Mesothelial cell of epicardium (in vitro differentiated cells): ENCODE measurements at regions not wholly inside any gene's neighbourhood (a gene's known extent, or its start where the extent isn't known, plus 50 kb on each side); places are given as distances from the start of the nearest gene placed in this dataset.

Experiments used
- DNase-seq, 2 experiments: peaks; one replicate each; pipeline ENCODE4 v3.0.0; 2021; ENCODE audit warnings: low spot score in 2 of 2; ENCODE audit not compliant: unreplicated experiment in 2 of 2
- H3K27ac Mint-ChIP-seq: 2 replicates; pipeline ENCODE4 v1.8.0; 2021; ENCODE audit warnings: mixed read lengths
- H3K27me3 Mint-ChIP-seq: 2 replicates; pipeline ENCODE4 v1.8.0; 2021; ENCODE audit warnings: low read depth, mixed read lengths
- H3K36me3 Mint-ChIP-seq: 2 replicates; pipeline ENCODE4 v1.8.0; 2021; ENCODE audit warnings: mixed read lengths
- H3K4me1 Mint-ChIP-seq: 2 replicates; pipeline ENCODE4 v1.8.0; 2021; ENCODE audit warnings: mixed read lengths
- H3K4me3 Mint-ChIP-seq: 2 replicates; pipeline ENCODE4 v1.8.0; 2021; ENCODE audit warnings: mild to moderate bottlenecking, moderate library complexity, mixed read lengths
- H3K9me3 Mint-ChIP-seq: 2 replicates; pipeline ENCODE4 v1.8.0; 2021; ENCODE audit warnings: mixed read lengths
- CTCF ChIP-seq: fragments of 200-600 bp; sonication (generic); IDR thresholded peaks from one replicate; pipeline ENCODE4 v1.5.0; 2021; ENCODE audit warnings: antibody characterized with exemption; ENCODE audit not compliant: unreplicated experiment

DNA sequence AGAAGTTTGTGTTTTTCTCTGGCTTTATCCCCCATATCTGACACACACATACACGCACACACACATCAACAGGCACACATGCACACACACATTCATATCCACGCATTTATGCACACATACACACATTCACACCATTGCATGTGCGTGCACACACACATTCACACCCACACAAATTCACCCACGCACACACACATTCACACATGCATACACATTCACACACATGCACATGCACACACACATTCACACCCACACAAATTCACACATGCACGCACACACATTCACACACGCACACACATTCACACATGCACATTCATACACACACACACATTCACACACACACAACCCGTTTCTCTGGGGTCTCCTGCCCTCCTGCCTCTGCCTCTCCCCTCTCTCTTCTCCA, 264.2 kb downstream of the BCL11B start:
- Mint-ChIP-seq H3K4me3 (no peak overlapping the region), H3K27ac (no peak overlapping the region), H3K4me1 (peaks cover 3% of the 10 kb centered on the region), H3K36me3 (no peaks in the 10 kb centered on the region), H3K9me3 (no peaks in the 10 kb centered on the region), H3K27me3 (no peaks in the 10 kb centered on the region)
- TF ChIP-seq CTCF: no peak
- DNase-seq: no peak

GRCh38 chr14:99009871-99010270, 262.1 kb downstream of the BCL11B start:
- no peaks in the 10 kb centered on the region for H3K27me3 Mint-ChIP-seq

GRCh38 chr14:99011385-99011784, 260.6 kb downstream of the BCL11B start:
- H3K4me1 Mint-ChIP-seq: no peaks in the 10 kb centered on the region
- no peak for DNase-seq
- no peak for TF ChIP-seq CTCF
- H3K27me3 Mint-ChIP-seq: no peaks in the 10 kb centered on the region
- no peaks in the 10 kb centered on the region for H3K36me3 Mint-ChIP-seq
- no peak overlapping the region for H3K4me3 Mint-ChIP-seq
- H3K27ac Mint-ChIP-seq: no peak overlapping the region
- H3K9me3 Mint-ChIP-seq: no peaks in the 10 kb centered on the region

More at GRCh38 chr14:99009871-99010270, 262.1 kb downstream of the BCL11B start:
- no peak for TF ChIP-seq CTCF
- H3K4me3 Mint-ChIP-seq: no peak overlapping the region
- no peaks in the 10 kb centered on the region for H3K36me3 Mint-ChIP-seq
- H3K4me1 Mint-ChIP-seq: no peaks in the 10 kb centered on the region
- no peaks in the 10 kb centered on the region for H3K9me3 Mint-ChIP-seq
- no peak for DNase-seq
- no peak overlapping the region for H3K27ac Mint-ChIP-seq

GRCh38 chr14:99012703-99013102, 259.3 kb downstream of the BCL11B start:
- H3K36me3 Mint-ChIP-seq: no peaks in the 10 kb centered on the region
- no peak for TF ChIP-seq CTCF
- no peaks in the 10 kb centered on the region for H3K4me1 Mint-ChIP-seq
- H3K9me3 Mint-ChIP-seq: no peaks in the 10 kb centered on the region
- no peak for DNase-seq
- no peak overlapping the region for H3K27ac Mint-ChIP-seq
- H3K4me3 Mint-ChIP-seq: no peak overlapping the region
- H3K27me3 Mint-ChIP-seq: no peaks in the 10 kb centered on the region

DNA sequence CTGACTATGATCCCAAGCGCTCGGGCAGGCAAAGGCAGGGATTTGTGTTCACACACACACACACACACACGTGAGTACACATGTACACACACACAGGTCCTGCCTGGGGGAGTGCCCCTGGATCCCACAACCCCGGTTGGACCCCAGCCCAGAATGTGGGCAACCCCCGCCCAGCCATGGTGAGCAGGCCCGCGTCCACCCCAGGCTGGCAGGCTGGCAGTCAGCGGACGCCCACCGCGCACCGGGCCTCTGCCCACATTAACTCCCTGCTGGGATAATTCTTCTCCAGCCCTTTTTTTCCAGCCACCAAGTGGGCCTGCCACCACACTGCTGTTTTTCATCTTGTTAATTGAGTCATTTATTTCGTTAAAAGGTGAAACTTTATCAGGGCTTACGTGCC, 256.2 kb downstream of the BCL11B start:
- Mint-ChIP-seq H3K4me1 (no peaks in the 10 kb centered on the region), H3K27ac (no peak overlapping the region), H3K9me3 (peaks cover 21% of the 10 kb centered on the region), H3K27me3 (no peaks in the 10 kb centered on the region), H3K4me3 (no peak overlapping the region), H3K36me3 (no peaks in the 10 kb centered on the region)
- TF ChIP-seq CTCF: no peak
- no peak for DNase-seq

- no peaks in the 10 kb centered on the region for H3K4me1 Mint-ChIP-seq
- DNase-seq: no peak
- H3K36me3 Mint-ChIP-seq: no peaks in the 10 kb centered on the region
- TF ChIP-seq CTCF: no peak
- peaks cover 37% of the 10 kb centered on the region for H3K9me3 Mint-ChIP-seq
- H3K27ac Mint-ChIP-seq: no peak overlapping the region
- no peak overlapping the region for H3K4me3 Mint-ChIP-seq
- H3K27me3 Mint-ChIP-seq: peaks cover 7% of the 10 kb centered on the region
Measured at GRCh38 chr14:99023371-99023770, 248.6 kb downstream of the BCL11B start.
